CD14-positive monocyte (primary cell): ENCODE measurements at regions not wholly inside any gene's neighbourhood (a gene's known extent, or its start where the extent isn't known, plus 50 kb on each side); places are given as distances from the start of the nearest gene placed in this dataset.

Source experiments
- DNase-seq, 3 donors: peaks; one replicate each; pipeline ENCODE4 v3.0.0-alpha.2; 2011 to 2022
- H2AFZ ChIP-seq: 2 replicates; pipeline ENCODE4 v1.6.0; 2012; ENCODE audit warnings: mild to moderate bottlenecking, low read depth, low read length, inconsistent platforms; ENCODE audit not compliant: insufficient read depth, poor library complexity, severe bottlenecking
- H3K27ac ChIP-seq, 2 donors: 1 replicate in 1 of 2; 2 replicates in 1 of 2; pipeline ENCODE4 v1.5.1; 2012 to 2013; ENCODE audit warnings: low read length in 2 of 2, control low read depth in 1 of 2, inconsistent platforms in 1 of 2, low read depth in 1 of 2, mild to moderate bottlenecking in 1 of 2
- H3K27me3 ChIP-seq, 2 donors: one replicate each; pipeline versions ENCODE4 v1.6.0 to v1.6.1; 2011 to 2013; ENCODE audit warnings: low read length in 2 of 2; ENCODE audit not compliant: control insufficient read depth in 2 of 2, insufficient read depth in 2 of 2
- H3K36me3 ChIP-seq, 2 donors: replicated peaks in 1 of 2; 1 replicate in 1 of 2; 2 replicates in 1 of 2; pipeline versions ENCODE4 v1.5.1 to v1.6.1; 2012 to 2013; ENCODE audit warnings: low read length in 2 of 2, control low read depth in 1 of 2, inconsistent platforms in 1 of 2, mild to moderate bottlenecking in 1 of 2; ENCODE audit not compliant: insufficient read depth in 2 of 2, control insufficient read depth in 1 of 2
- H3K4me1 ChIP-seq, 2 donors: 1 replicate in 1 of 2; 2 replicates in 1 of 2; pipeline versions ENCODE4 v1.5.1 to v1.6.1; 2012 to 2013; ENCODE audit warnings: low read length in 2 of 2, control low read depth in 1 of 2, inconsistent platforms in 1 of 2, mild to moderate bottlenecking in 1 of 2, moderate library complexity in 1 of 2; ENCODE audit not compliant: insufficient read depth in 2 of 2, control insufficient read depth in 1 of 2
- H3K4me2 ChIP-seq: replicated peaks from 2 replicates; pipeline ENCODE3; 2012; ENCODE audit warnings: low read length, moderate library complexity, mild to moderate bottlenecking; ENCODE audit not compliant: poor library complexity, severe bottlenecking; ENCODE audit errors: extremely low read depth
- H3K4me3 ChIP-seq, 3 experiments: fragments of 200-600 bp in 1 of 3; sonication (generic) in 1 of 3; replicated peaks in 1 of 3; 1 replicate in 2 of 3; 2 replicates in 1 of 3; pipeline ENCODE4 v1.5.1; 2011 to 2013; ENCODE audit warnings: low read length in 3 of 3, mild to moderate bottlenecking in 3 of 3, control low read depth in 2 of 3, low read depth in 2 of 3, inconsistent platforms in 1 of 3, moderate library complexity in 1 of 3
- H3K79me2 ChIP-seq: 2 replicates; pipeline ENCODE4 v1.6.0; 2012; ENCODE audit warnings: mild to moderate bottlenecking, control low read depth, inconsistent platforms, low read length, moderate library complexity; ENCODE audit not compliant: insufficient read depth
- H3K9ac ChIP-seq: 2 replicates; pipeline ENCODE4 v1.6.0; 2017; ENCODE audit warnings: low read length, mild to moderate bottlenecking; ENCODE audit not compliant: insufficient read depth, poor library complexity, severe bottlenecking
- H3K9me3 ChIP-seq, 2 donors: replicated peaks in 1 of 2; 1 replicate in 1 of 2; 2 replicates in 1 of 2; pipeline versions ENCODE4 v1.5.1 to v1.6.1; 2012 to 2013; ENCODE audit warnings: low read length in 2 of 2, control low read depth in 1 of 2; ENCODE audit not compliant: control insufficient read depth in 1 of 2, insufficient read depth in 1 of 2
- H4K20me1 ChIP-seq: 2 replicates; pipeline ENCODE4 v1.6.0; 2012; ENCODE audit warnings: mild to moderate bottlenecking, low read length, control low read depth, moderate library complexity; ENCODE audit not compliant: insufficient read depth
- H3K27ac Mint-ChIP-seq, 7 donors: one replicate each; pipeline ENCODE4 v1.8.0; 2020; ENCODE audit warnings: mild to moderate bottlenecking in 7 of 7, mixed read lengths in 7 of 7, moderate library complexity in 6 of 7, inconsistent platforms in 2 of 7
- H3K27me3 Mint-ChIP-seq, 3 donors: one replicate each; pipeline ENCODE4 v1.8.0; 2021 to 2022; ENCODE audit warnings: low read depth in 3 of 3, mild to moderate bottlenecking in 3 of 3, mixed read lengths in 3 of 3, moderate library complexity in 3 of 3, inconsistent platforms in 1 of 3
- H3K36me3 Mint-ChIP-seq, 2 donors: one replicate each; pipeline ENCODE4 v1.8.0; 2020; ENCODE audit warnings: mixed read lengths in 2 of 2, inconsistent platforms in 1 of 2, mild to moderate bottlenecking in 1 of 2
- H3K4me1 Mint-ChIP-seq: one replicate; pipeline ENCODE4 v1.8.0; 2020; ENCODE audit warnings: mild to moderate bottlenecking, mixed read lengths
- H3K4me3 Mint-ChIP-seq, 2 donors: one replicate each; pipeline ENCODE4 v1.8.0; 2020; ENCODE audit warnings: mild to moderate bottlenecking in 2 of 2, mixed read lengths in 2 of 2, moderate library complexity in 1 of 2
- H3K9me3 Mint-ChIP-seq, 7 donors: one replicate each; pipeline ENCODE4 v1.8.0; 2020 to 2022; ENCODE audit warnings: mixed read lengths in 7 of 7, mild to moderate bottlenecking in 6 of 7, moderate library complexity in 6 of 7, inconsistent platforms in 2 of 7
- CTCF ChIP-seq: fragments of 200-600 bp; IDR thresholded peaks from one replicate; pipeline ENCODE4 v1.8.0; 2022; ENCODE audit warnings: antibody characterized with exemption, mild to moderate bottlenecking
- WGBS: methylation state at CpG from one replicate; pipeline ENCODE4 v1.1.5; 2013; ENCODE audit warnings: missing lambda C conversion rate; ENCODE audit not compliant: insufficient coverage; 5-methylcytosine and 5-hydroxymethylcytosine counted together
- intact Hi-C, 2 donors: fragments of 100-400 bp; cut with micrococcal nuclease; formaldehyde crosslinking; loops; one replicate each; pipeline versions ENCODE4 v1.15.0 to v1.15.1; 2023

- no CpG with 5 or more reads among the region's 2 CpGs for WGBS
- Histone ChIP-seq H3K4me3 (no peak overlapping the region), H4K20me1 (no peaks in the 10 kb centered on the region), H3K9ac (no peak overlapping the region), H3K27ac (no peak overlapping the region), H3K9me3 (no peaks in the 10 kb centered on the region), H2AFZ (no peak overlapping the region), H3K36me3 (no peaks in the 10 kb centered on the region), H3K27me3 (no peaks in the 10 kb centered on the region), H3K4me2 (no peak overlapping the region), H3K4me1 (peaks cover 22% of the 10 kb centered on the region in 2 donors), H3K79me2 (no peaks in the 10 kb centered on the region)
- no peak for DNase-seq
- Mint-ChIP-seq H3K4me3 (no peak overlapping the region), H3K4me1 (peaks cover 24% of the 10 kb centered on the region), H3K9me3 (peaks cover 0 to 3% (median 0%) of the 10 kb centered on the region in 7 donors), H3K27me3 (no peaks in the 10 kb centered on the region), H3K36me3 (peaks cover 0 to 1% of the 10 kb centered on the region in 2 donors), H3K27ac (no peak overlapping the region)
- no peak for TF ChIP-seq CTCF
- intact Hi-C loops, result loop anchor here in 1 of 2 donors (10.0 kb wide), 1 partner anchor 540 kb away; the partner anchor contains the start of gene CITED2
Measured at GRCh38 chr6:139914910-139915309, 540.5 kb upstream of the CITED2 start.

GRCh38 chr6:139912735-139913400 is 538.4 kb upstream of the CITED2 start:
- Histone ChIP-seq H3K4me3 (no peak overlapping the region), H3K9me3 (no peaks in the 10 kb centered on the region), H4K20me1 (no peaks in the 10 kb centered on the region), H2AFZ (peak overlapping the region; percentile 2), H3K36me3 (no peaks in the 10 kb centered on the region), H3K4me1 (peaks cover 1 to 2% of the 10 kb centered on the region in 2 donors), H3K4me2 (no peak overlapping the region), H3K79me2 (no peaks in the 10 kb centered on the region), H3K9ac (no peak overlapping the region), H3K27me3 (no peaks in the 10 kb centered on the region), H3K27ac (no peak overlapping the region)
- Mint-ChIP-seq H3K27me3 (no peaks in the 10 kb centered on the region), H3K27ac (no peak overlapping the region), H3K9me3 (peaks cover 0 to 3% (median 0%) of the 10 kb centered on the region in 7 donors), H3K36me3 (peaks cover 0 to 1% of the 10 kb centered on the region in 2 donors), H3K4me3 (no peak overlapping the region), H3K4me1 (peaks cover 3% of the 10 kb centered on the region)
- TF ChIP-seq CTCF, result no peak
- no peak for DNase-seq
- no CpG with 5 or more reads among the region's 10 CpGs for WGBS
- intact Hi-C loops, result loop anchor here in 1 of 2 donors (10.0 kb wide), 1 partner anchor 538 kb away; the partner anchor contains the start of gene CITED2
